ENCODE measurements at regions not wholly inside any gene's neighbourhood (a gene's known extent, or its start where the extent isn't known, plus 50 kb on each side); places are given as distances from the start of the nearest gene placed in this dataset.

- no peak for DNase-seq (ENCODE audit: low read depth)
- no peak overlapping the region for H3K4me3 ChIP-seq (ENCODE audit: low read depth, low read length)
- TF ChIP-seq, protein P1, sequence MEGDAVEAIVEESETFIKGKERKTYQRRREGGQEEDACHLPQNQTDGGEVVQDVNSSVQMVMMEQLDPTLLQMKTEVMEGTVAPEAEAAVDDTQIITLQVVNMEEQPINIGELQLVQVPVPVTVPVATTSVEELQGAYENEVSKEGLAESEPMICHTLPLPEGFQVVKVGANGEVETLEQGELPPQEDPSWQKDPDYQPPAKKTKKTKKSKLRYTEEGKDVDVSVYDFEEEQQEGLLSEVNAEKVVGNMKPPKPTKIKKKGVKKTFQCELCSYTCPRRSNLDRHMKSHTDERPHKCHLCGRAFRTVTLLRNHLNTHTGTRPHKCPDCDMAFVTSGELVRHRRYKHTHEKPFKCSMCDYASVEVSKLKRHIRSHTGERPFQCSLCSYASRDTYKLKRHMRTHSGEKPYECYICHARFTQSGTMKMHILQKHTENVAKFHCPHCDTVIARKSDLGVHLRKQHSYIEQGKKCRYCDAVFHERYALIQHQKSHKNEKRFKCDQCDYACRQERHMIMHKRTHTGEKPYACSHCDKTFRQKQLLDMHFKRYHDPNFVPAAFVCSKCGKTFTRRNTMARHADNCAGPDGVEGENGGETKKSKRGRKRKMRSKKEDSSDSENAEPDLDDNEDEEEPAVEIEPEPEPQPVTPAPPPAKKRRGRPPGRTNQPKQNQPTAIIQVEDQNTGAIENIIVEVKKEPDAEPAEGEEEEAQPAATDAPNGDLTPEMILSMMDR (conservative IDR thresholded peaks at IDR 0.05; ENCODE audit: low read depth, low read length), result no peak
Observed at GRCh38 chr9:100756217-100756616, 178.3 kb downstream of the CAVIN4 start.

GRCh38 chr9:100759215-100759614 lies 181.3 kb downstream of the CAVIN4 start:
- no peak overlapping the region for H3K4me3 ChIP-seq (ENCODE audit: low read depth, low read length)
- TF ChIP-seq, protein P1 (conservative IDR thresholded peaks at IDR 0.05; ENCODE audit: low read depth, low read length), result no peak
- no peak for DNase-seq (ENCODE audit: low read depth)

- H3K4me3 ChIP-seq (ENCODE audit: low read depth, low read length), result no peak overlapping the region
- TF ChIP-seq, protein P1 (conservative IDR thresholded peaks at IDR 0.05; ENCODE audit: low read depth, low read length), result no peak
- no peak for DNase-seq (ENCODE audit: low read depth)
Observed at GRCh38 chr9:100761276-100761802, 183.5 kb downstream of the CAVIN4 start.

- DNase-seq (ENCODE audit: low read depth), result no peak
- H3K4me3 ChIP-seq (ENCODE audit: low read depth, low read length), result no peak overlapping the region
- TF ChIP-seq, protein P1 (conservative IDR thresholded peaks at IDR 0.05; ENCODE audit: low read depth, low read length), result no peak
Observed at GRCh38 chr9:100774326-100774725, 196.4 kb downstream of the CAVIN4 start.

DNA sequence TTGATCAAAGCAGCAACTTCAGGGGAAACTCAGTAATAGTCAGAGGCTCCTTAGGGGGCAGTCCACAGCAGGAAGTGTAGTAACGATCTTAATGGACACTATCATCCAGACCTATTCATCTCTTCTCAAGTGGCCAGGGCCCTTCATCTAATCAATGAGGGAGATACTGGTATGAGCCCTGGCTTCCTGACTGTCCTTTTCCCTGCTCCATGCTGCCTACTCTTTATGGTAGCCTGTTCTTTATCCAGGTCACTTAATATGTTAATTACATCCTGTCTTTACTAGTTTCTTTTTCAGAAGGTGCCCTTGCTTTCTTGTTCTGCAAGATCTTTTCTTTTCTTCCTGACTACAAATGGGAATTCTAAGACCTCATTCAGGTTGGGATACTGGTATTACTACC lies 197.1 kb downstream of the CAVIN4 start:
- TF ChIP-seq, protein P1 (conservative IDR thresholded peaks at IDR 0.05; ENCODE audit: low read depth, low read length), result no peak
- no peak for DNase-seq (ENCODE audit: low read depth)
- no peak overlapping the region for H3K4me3 ChIP-seq (ENCODE audit: low read depth, low read length)

- H3K4me3 ChIP-seq (ENCODE audit: low read depth, low read length), result no peak overlapping the region
- DNase-seq (ENCODE audit: low read depth), result no peak
- TF ChIP-seq, protein P1 (conservative IDR thresholded peaks at IDR 0.05; ENCODE audit: low read depth, low read length), result no peak
Observed at GRCh38 chr9:100775912-100776311, 198.0 kb downstream of the CAVIN4 start.

DNA sequence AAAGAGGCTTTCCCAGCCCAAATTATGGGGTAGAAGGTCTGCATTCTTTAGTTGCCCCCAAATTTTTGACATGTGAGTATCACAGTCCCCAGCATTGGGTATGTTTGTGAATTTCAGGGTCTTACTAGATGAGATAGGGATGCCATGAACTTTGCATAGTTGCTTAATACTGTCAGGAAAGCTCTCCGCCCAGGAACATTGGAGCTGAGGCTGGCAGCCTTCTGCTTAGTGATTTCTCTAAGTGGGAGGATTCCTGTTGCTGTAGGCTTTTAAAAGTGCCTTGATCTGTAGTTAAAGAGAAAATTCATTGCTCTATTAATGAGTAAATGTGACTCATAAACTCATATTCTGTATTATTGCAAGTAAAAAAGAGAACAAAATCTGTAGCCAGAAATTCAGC lies 206.9 kb downstream of the CAVIN4 start:
- TF ChIP-seq, protein P1 (conservative IDR thresholded peaks at IDR 0.05; ENCODE audit: low read depth, low read length), result no peak
- H3K4me3 ChIP-seq (ENCODE audit: low read depth, low read length), result no peak overlapping the region
- DNase-seq (ENCODE audit: low read depth), result no peak
